ENCODE measurements at regions not wholly inside any gene's neighbourhood (a gene's known extent, or its start where the extent isn't known, plus 50 kb on each side); places are given as distances from the start of the nearest gene placed in this dataset.

DNA sequence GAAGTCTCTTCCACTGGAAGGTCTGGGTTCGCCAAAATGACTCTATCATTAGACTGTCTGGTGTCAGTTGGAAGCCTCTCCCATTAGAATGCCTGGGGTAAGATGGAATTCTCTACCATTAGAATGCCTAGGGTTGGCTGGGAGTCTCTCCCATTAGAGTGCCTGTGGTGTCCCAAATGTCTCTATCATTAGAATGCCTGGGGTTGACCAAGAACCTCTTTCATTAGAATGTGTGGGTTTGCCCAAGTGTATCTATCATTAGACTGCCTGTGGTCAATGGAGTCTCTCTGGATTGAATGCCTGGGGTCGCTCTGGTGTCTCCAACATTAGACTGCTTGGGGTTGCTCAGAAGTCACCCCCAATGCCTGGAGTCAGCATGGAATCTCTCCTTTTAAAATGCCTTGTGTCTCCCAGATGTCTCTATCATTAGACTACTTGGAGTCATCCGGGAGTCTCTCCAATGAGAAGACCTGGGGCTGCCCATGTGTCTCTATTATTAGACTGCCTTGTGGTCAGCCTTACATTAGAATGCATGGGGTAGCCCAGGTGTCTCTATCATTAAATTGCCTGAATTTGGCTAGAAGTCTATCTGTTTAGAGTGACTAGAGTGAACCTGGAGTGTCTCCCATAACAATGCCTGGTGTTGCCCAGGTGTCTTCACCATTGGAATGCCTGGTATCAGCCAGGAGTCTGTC, 1518.4 kb downstream of the UQCRFS1 start:
- Histone ChIP-seq H4K8ac (replicated peaks; ENCODE audit: insufficient read length, low read depth, low read length) (no peak overlapping the region), H3K79me2 (ENCODE audit: insufficient read depth, low read length) (no peaks in the 10 kb centered on the region), H4K91ac (ENCODE audit: insufficient read length, low read depth, low read length) (no peak overlapping the region), H3K56ac (ENCODE audit: insufficient read length, low read depth, low read length) (no peak overlapping the region), H2AFZ (ENCODE audit: low read length) (no peak overlapping the region), H2BK20ac (ENCODE audit: low read depth, low read length, poor library complexity, severe bottlenecking) (no peak overlapping the region), H3K23me2 (ENCODE audit: insufficient read length, low read depth, low read length, poor library complexity, severe bottlenecking) (no peaks in the 10 kb centered on the region), H2BK12ac (ENCODE audit: insufficient read length, low read depth, low read length) (no peak overlapping the region), H3K4ac (ENCODE audit: low read depth, low read length) (no peak overlapping the region), H3K14ac (ENCODE audit: insufficient read depth, low read length) (no peak overlapping the region), H3K4me1 (ENCODE audit: insufficient read depth, low read length) (no peaks in the 10 kb centered on the region), H4K5ac (ENCODE audit: insufficient read length, low read depth, low read length) (no peak overlapping the region), H3K79me1 (ENCODE audit: insufficient read depth, low read depth, low read length, poor library complexity, severe bottlenecking) (no peaks in the 10 kb centered on the region), H3K23ac (ENCODE audit: insufficient read length, low read depth, low read length) (no peak overlapping the region), H3K4me2 (ENCODE audit: insufficient read depth, insufficient read length, low read length) (no peak overlapping the region), H2BK15ac (ENCODE audit: low read depth, low read length) (no peak overlapping the region), H2AK5ac (ENCODE audit: insufficient read length, low read length) (no peak overlapping the region), H4K20me1 (ENCODE audit: control insufficient read depth, insufficient read depth, insufficient read length) (no peaks in the 10 kb centered on the region), H3K27ac (ENCODE audit: insufficient read length, low read depth, low read length) (no peak overlapping the region), H2BK5ac (ENCODE audit: insufficient read length, low read length) (no peak overlapping the region), H3T11ph (ENCODE audit: low read length) (no peak overlapping the region), H3K9me3 (ENCODE audit: control insufficient read depth, low read depth, low read length) (peaks cover 59% of the 10 kb centered on the region), H3K18ac (ENCODE audit: insufficient read length, low read depth, low read length) (no peak overlapping the region), H3K9ac (ENCODE audit: extremely low read depth, insufficient read length, low read length) (no peak overlapping the region), H2BK120ac (ENCODE audit: low read depth, low read length, poor library complexity, severe bottlenecking) (no peak overlapping the region), H3K27me3 (ENCODE audit: insufficient read depth, low read length) (no peaks in the 10 kb centered on the region)
- Mint-ChIP-seq H3K27me3 (ENCODE audit: low read depth) (peaks cover 6% of the 10 kb centered on the region), H3K36me3 (ENCODE audit: insufficient read depth in 1 of 3, low read depth in 3 of 3) (peaks cover under 1 to 29% (median 12%) of the 10 kb centered on the region in 3 experiments; a peak in 6 of 7 replicates), H3K4me1 (no peaks in the 10 kb centered on the region), H3K4me3 (no peak overlapping the region; a peak in 1 of 5 replicates), H3K9me3 (peaks cover 96% of the 10 kb centered on the region in 2 experiments), H3K27ac (no peak overlapping the region)
- TF ChIP-seq, protein P1, sequence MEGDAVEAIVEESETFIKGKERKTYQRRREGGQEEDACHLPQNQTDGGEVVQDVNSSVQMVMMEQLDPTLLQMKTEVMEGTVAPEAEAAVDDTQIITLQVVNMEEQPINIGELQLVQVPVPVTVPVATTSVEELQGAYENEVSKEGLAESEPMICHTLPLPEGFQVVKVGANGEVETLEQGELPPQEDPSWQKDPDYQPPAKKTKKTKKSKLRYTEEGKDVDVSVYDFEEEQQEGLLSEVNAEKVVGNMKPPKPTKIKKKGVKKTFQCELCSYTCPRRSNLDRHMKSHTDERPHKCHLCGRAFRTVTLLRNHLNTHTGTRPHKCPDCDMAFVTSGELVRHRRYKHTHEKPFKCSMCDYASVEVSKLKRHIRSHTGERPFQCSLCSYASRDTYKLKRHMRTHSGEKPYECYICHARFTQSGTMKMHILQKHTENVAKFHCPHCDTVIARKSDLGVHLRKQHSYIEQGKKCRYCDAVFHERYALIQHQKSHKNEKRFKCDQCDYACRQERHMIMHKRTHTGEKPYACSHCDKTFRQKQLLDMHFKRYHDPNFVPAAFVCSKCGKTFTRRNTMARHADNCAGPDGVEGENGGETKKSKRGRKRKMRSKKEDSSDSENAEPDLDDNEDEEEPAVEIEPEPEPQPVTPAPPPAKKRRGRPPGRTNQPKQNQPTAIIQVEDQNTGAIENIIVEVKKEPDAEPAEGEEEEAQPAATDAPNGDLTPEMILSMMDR (conservative IDR thresholded peaks at IDR 0.05): no peak
- WGBS (ENCODE audit: extremely low coverage, insufficient read length, low lambda C conversion rate): no CpG with 5 or more reads among the region's 3 CpGs
- no peak for DNase-seq
